Adrenal gland (tissue), 5 donors: ENCODE measurements at regions not wholly inside any gene's neighbourhood (a gene's known extent, or its start where the extent isn't known, plus 50 kb on each side); places are given as distances from the start of the nearest gene placed in this dataset.

Source experiments
- POLR2A ChIP-seq, 2 donors: fragments of 450-650 bp; IDR thresholded peaks; one replicate each; pipeline ENCODE4 v1.6.1; 2017; ENCODE audit warnings: antibody characterized with exemption in 2 of 2, mild to moderate bottlenecking in 2 of 2, moderate library complexity in 1 of 2
- TF ChIP-seq, protein P1 (sequence below), 6 experiments: fragments of 450-650 bp in 4 of 6; fragments of 200-600 bp in 2 of 6; sonication (generic) in 1 of 6; IDR thresholded peaks; 1 replicate in 5 of 6; 2 replicates in 1 of 6; pipeline versions ENCODE4 v1.5.1 to v1.8.0; 2016 to 2021; ENCODE audit warnings: antibody characterized with exemption in 6 of 6, mild to moderate bottlenecking in 2 of 6, moderate library complexity in 1 of 6
- donor health status: DM: no; HTN: no; CAD: no.

DNA sequence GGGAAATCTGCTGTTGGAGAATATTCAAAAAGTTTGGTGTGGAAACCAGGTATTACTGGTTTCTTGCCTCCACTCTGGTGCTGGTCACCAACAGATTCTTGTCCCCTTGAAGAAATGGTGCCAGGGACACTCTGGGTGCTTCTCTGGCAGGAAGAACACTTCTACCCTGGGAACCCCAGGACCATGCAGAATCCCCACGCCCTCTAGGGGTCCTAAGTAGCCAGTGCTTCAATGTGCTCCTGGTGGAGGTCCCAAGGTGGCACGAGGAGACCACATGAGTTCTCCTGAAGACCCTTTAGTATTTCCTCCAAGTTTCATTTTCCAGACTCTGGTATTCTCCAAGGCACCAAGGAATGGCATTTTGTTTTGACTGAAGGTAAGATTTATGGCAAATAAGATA, 380.6 kb downstream of the TSN start:
- no peak for TF ChIP-seq POLR2A (IDR thresholded peaks at IDR 0.05)
- TF ChIP-seq, protein P1, sequence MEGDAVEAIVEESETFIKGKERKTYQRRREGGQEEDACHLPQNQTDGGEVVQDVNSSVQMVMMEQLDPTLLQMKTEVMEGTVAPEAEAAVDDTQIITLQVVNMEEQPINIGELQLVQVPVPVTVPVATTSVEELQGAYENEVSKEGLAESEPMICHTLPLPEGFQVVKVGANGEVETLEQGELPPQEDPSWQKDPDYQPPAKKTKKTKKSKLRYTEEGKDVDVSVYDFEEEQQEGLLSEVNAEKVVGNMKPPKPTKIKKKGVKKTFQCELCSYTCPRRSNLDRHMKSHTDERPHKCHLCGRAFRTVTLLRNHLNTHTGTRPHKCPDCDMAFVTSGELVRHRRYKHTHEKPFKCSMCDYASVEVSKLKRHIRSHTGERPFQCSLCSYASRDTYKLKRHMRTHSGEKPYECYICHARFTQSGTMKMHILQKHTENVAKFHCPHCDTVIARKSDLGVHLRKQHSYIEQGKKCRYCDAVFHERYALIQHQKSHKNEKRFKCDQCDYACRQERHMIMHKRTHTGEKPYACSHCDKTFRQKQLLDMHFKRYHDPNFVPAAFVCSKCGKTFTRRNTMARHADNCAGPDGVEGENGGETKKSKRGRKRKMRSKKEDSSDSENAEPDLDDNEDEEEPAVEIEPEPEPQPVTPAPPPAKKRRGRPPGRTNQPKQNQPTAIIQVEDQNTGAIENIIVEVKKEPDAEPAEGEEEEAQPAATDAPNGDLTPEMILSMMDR (IDR thresholded peaks at IDR 0.05): no peak
